ENCODE measurements at regions not wholly inside any gene's neighbourhood (a gene's known extent, or its start where the extent isn't known, plus 50 kb on each side); places are given as distances from the start of the nearest gene placed in this dataset.

DNA sequence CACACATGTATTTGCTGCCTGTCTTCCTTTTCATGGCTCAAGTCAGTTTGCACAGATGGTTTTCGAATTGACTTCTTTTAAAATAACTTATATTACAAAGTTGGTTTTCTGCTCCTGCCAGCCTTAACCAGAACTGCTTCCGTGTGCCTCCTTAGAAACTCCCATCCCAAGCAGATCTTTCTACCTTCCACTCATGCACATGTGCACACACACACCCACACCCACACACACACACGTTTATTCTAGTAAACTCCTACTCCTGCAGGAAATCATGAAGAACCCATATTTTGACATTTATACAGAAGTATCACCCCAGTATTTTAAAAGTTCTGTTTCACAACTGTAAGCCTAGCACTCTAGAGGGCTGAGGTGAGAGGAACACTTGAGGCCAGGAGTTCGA is 329.5 kb upstream of the SOX9 start:
- TF ChIP-seq POLR2A (IDR thresholded peaks at IDR 0.05; ENCODE audit: low read depth, low read length) (no peak), TAF1 (IDR thresholded peaks at IDR 0.05; ENCODE audit: borderline replicate concordance, low read depth, low read length) (no peak)
